Thoracic aorta (tissue), 2 donors: ENCODE measurements at regions not wholly inside any gene's neighbourhood (a gene's known extent, or its start where the extent isn't known, plus 50 kb on each side); places are given as distances from the start of the nearest gene placed in this dataset.

ENCODE experiments used
- ATAC-seq: fragments of 150-250 bp; one replicate; pipeline ENCODE4 v1.8.0; 2017; ENCODE audit warnings: low read depth; ENCODE audit not compliant: insufficient number of reproducible peaks, low FRiP score
- DNase-seq: peaks from one replicate; pipeline ENCODE4 v3.0.0-alpha.2; 2020; ENCODE audit warnings: low spot score
- H3K27ac ChIP-seq, 2 donors: fragments of 200-600 bp; sonication (generic); 1 replicate in 1 of 2; 2 replicates in 1 of 2; pipeline ENCODE4 v1.5.1; 2016; ENCODE audit warnings: mild to moderate bottlenecking in 2 of 2, moderate library complexity in 2 of 2
- H3K27me3 ChIP-seq: fragments of 200-600 bp; sonication (generic); replicated peaks from 2 replicates; pipeline ENCODE4 v1.6.0; 2016; ENCODE audit warnings: mild to moderate bottlenecking; ENCODE audit not compliant: insufficient read depth
- H3K36me3 ChIP-seq: fragments of 200-600 bp; sonication (generic); one replicate; pipeline ENCODE4 v1.5.1; 2016
- H3K4me1 ChIP-seq, 2 donors: fragments of 200-600 bp; sonication (generic); 1 replicate in 1 of 2; 2 replicates in 1 of 2; pipeline versions ENCODE4 v1.5.1 to v1.6.0; 2016; ENCODE audit warnings: low read depth in 2 of 2, mild to moderate bottlenecking in 1 of 2; ENCODE audit not compliant: control insufficient read depth in 1 of 2
- H3K4me3 ChIP-seq: fragments of 200-600 bp; sonication (generic); 2 replicates; pipeline ENCODE4 v1.5.1; 2016; ENCODE audit warnings: mild to moderate bottlenecking
- H3K9me3 ChIP-seq: fragments of 200-600 bp; sonication (generic); 2 replicates; pipeline ENCODE4 v1.5.1; 2016
- CTCF ChIP-seq: fragments of 200-600 bp; sonication (generic); IDR thresholded peaks from one replicate; pipeline ENCODE4 v1.5.1; 2019; ENCODE audit warnings: antibody characterized with exemption

GRCh38 chr17:77540975-77541374 is 400.2 kb downstream of the SEC14L1 start:
- no peak for TF ChIP-seq CTCF
- ATAC-seq = no peak
- no peaks in the 10 kb centered on the region for H3K36me3 ChIP-seq

GRCh38 chr17:77542011-77542410 is 401.2 kb downstream of the SEC14L1 start:
- Histone ChIP-seq H3K27ac (peak overlapping the region in 1 of 2 donors; percentile 13), H3K27me3 (no peaks in the 10 kb centered on the region), H3K4me3 (no peak overlapping the region), H3K36me3 (no peaks in the 10 kb centered on the region), H3K4me1 (peaks cover 4 to 13% of the 10 kb centered on the region in 2 donors), H3K9me3 (no peaks in the 10 kb centered on the region)
- TF ChIP-seq CTCF = no peak
- DNase-seq (no peak), ATAC-seq (no peak)

More at GRCh38 chr17:77540975-77541374, 400.2 kb downstream of the SEC14L1 start:
- peaks cover 4 to 13% of the 10 kb centered on the region in 2 donors for H3K4me1 ChIP-seq
- no peaks in the 10 kb centered on the region for H3K27me3 ChIP-seq
- no peak overlapping the region for H3K4me3 ChIP-seq
- no peak for DNase-seq
- H3K27ac ChIP-seq = no peak overlapping the region
- H3K9me3 ChIP-seq = no peaks in the 10 kb centered on the region

GRCh38 chr17:77542551-77543490 is 402.1 kb downstream of the SEC14L1 start:
- peak; percentile 53 for DNase-seq
- peak; percentile 95 for TF ChIP-seq CTCF
- Histone ChIP-seq H3K36me3 (no peaks in the 10 kb centered on the region), H3K9me3 (no peaks in the 10 kb centered on the region), H3K4me1 (peaks cover 4 to 13% of the 10 kb centered on the region in 2 donors), H3K27ac (peak overlapping the region in 1 of 2 donors; percentile 13), H3K4me3 (no peak overlapping the region), H3K27me3 (no peaks in the 10 kb centered on the region)
- ATAC-seq = peak; percentile 42

GRCh38 chr17:77543801-77544200 is 403.0 kb downstream of the SEC14L1 start:
- H3K27me3 ChIP-seq = no peaks in the 10 kb centered on the region
- no peak for DNase-seq
- H3K4me1 ChIP-seq = peaks cover 4 to 13% of the 10 kb centered on the region in 2 donors
- H3K9me3 ChIP-seq = no peaks in the 10 kb centered on the region
- ATAC-seq = no peak
- no peak for TF ChIP-seq CTCF
- no peaks in the 10 kb centered on the region for H3K36me3 ChIP-seq
- H3K27ac ChIP-seq = no peak overlapping the region
- no peak overlapping the region for H3K4me3 ChIP-seq

- no peak for TF ChIP-seq CTCF
- DNase-seq (no peak), ATAC-seq (no peak)
- no peak overlapping the region for H3K4me3 ChIP-seq
- H3K9me3 ChIP-seq = no peaks in the 10 kb centered on the region
- H3K36me3 ChIP-seq = no peaks in the 10 kb centered on the region
- H3K27me3 ChIP-seq = no peaks in the 10 kb centered on the region
- peaks cover 4 to 13% of the 10 kb centered on the region in 2 donors for H3K4me1 ChIP-seq
- H3K27ac ChIP-seq = no peak overlapping the region
Measured at GRCh38 chr17:77544347-77545110, 403.8 kb downstream of the SEC14L1 start.
